GM23338 (cell line): ENCODE measurements at regions not wholly inside any gene's neighbourhood (a gene's known extent, or its start where the extent isn't known, plus 50 kb on each side); places are given as distances from the start of the nearest gene placed in this dataset.

Source experiments
- ATAC-seq: fragments of 200-7000 bp; cut with Tn5 transposase; 3 replicates; pipeline ENCODE4 v1.9.1; 2020
- DNase-seq: peaks from one replicate; pipeline ENCODE4 v3.0.0-alpha.2; 2015; ENCODE audit warnings: low spot score
- H2AFZ ChIP-seq: fragments of 200-600 bp; sonication (generic); 2 replicates; pipeline ENCODE4 v1.8.0; 2016; ENCODE audit warnings: antibody characterized with exemption, mild to moderate bottlenecking, moderate library complexity
- H3F3A ChIP-seq: fragments of 200-600 bp; sonication (generic); replicated peaks from 2 replicates; pipeline ENCODE4 v1.8.0; 2017; ENCODE audit warnings: antibody characterized with exemption, mixed run types, low read depth
- H3K27ac ChIP-seq: fragments of 200-600 bp; sonication (generic); 2 replicates; pipeline ENCODE4 v1.6.1; 2016; ENCODE audit warnings: low read depth
- H3K27me3 ChIP-seq: fragments of 200-600 bp; sonication (generic); 2 replicates; pipeline ENCODE4 v1.8.0; 2016; ENCODE audit warnings: mild to moderate bottlenecking, mixed run types, moderate library complexity; ENCODE audit not compliant: insufficient read depth
- H3K36me3 ChIP-seq: fragments of 200-600 bp; sonication (generic); 2 replicates; pipeline ENCODE4 v1.8.0; 2016; ENCODE audit warnings: mild to moderate bottlenecking; ENCODE audit not compliant: insufficient read depth
- H3K4me1 ChIP-seq: fragments of 200-600 bp; sonication (generic); 2 replicates; pipeline ENCODE4 v1.8.0; 2016; ENCODE audit warnings: mild to moderate bottlenecking, moderate library complexity; ENCODE audit not compliant: insufficient read depth
- H3K4me2 ChIP-seq: fragments of 200-600 bp; sonication (generic); 2 replicates; pipeline ENCODE4 v1.7.1; 2017; ENCODE audit warnings: mixed run types
- H3K4me3 ChIP-seq: fragments of 200-600 bp; sonication (generic); 2 replicates; pipeline ENCODE4 v1.6.1; 2016; ENCODE audit warnings: mixed run types
- H3K79me2 ChIP-seq: fragments of 200-600 bp; sonication (generic); replicated peaks from 2 replicates; pipeline ENCODE4 v1.8.0; 2017; ENCODE audit warnings: mild to moderate bottlenecking; ENCODE audit not compliant: insufficient read depth
- H3K9me2 ChIP-seq: fragments of 200-600 bp; sonication (generic); 2 replicates; pipeline ENCODE4 v1.8.0; 2017; ENCODE audit not compliant: insufficient read depth
- H4K20me1 ChIP-seq: fragments of 200-600 bp; sonication (generic); replicated peaks from 2 replicates; pipeline ENCODE4 v1.8.0; 2017; ENCODE audit warnings: mild to moderate bottlenecking; ENCODE audit not compliant: insufficient read depth
- H3K27ac Mint-ChIP-seq: 2 replicates; pipeline ENCODE4 v1.8.0; 2020; ENCODE audit warnings: inconsistent platforms, mild to moderate bottlenecking, moderate library complexity, mixed read lengths
- H3K27me3 Mint-ChIP-seq: 3 replicates; pipeline ENCODE4 v1.8.0; 2022; ENCODE audit warnings: low read depth, mild to moderate bottlenecking, moderate library complexity, mixed read lengths, inconsistent platforms; ENCODE audit not compliant: insufficient read depth, poor library complexity
- H3K36me3 Mint-ChIP-seq: 3 replicates; pipeline ENCODE4 v1.8.0; 2021; ENCODE audit warnings: low read depth, mild to moderate bottlenecking, inconsistent platforms, moderate library complexity, mixed read lengths
- H3K4me1 Mint-ChIP-seq: 3 replicates; pipeline ENCODE4 v1.8.0; 2020; ENCODE audit warnings: mild to moderate bottlenecking, inconsistent platforms, mixed read lengths
- H3K4me3 Mint-ChIP-seq: 3 replicates; pipeline ENCODE4 v1.8.0; 2021; ENCODE audit warnings: moderate library complexity, mild to moderate bottlenecking, inconsistent platforms, mixed read lengths
- H3K9me3 Mint-ChIP-seq: 3 replicates; pipeline ENCODE4 v1.8.0; 2020; ENCODE audit warnings: moderate library complexity, mild to moderate bottlenecking, inconsistent platforms, mixed read lengths
- CREB1 ChIP-seq: fragments of 250-450 bp; sonication (Bioruptor Pico); IDR thresholded peaks from 2 replicates; pipeline ENCODE4 v1.5.0; 2020; ENCODE audit warnings: low read depth, mild to moderate bottlenecking, moderate library complexity
- EZH2 ChIP-seq: fragments of 200-600 bp; sonication (generic); IDR thresholded peaks from one replicate; pipeline ENCODE4 v1.8.0; 2017; ENCODE audit warnings: antibody characterized with exemption, mild to moderate bottlenecking, low read depth; ENCODE audit not compliant: unreplicated experiment
- EZH2phosphoT487 ChIP-seq: fragments of 200-600 bp; sonication (generic); IDR thresholded peaks from one replicate; pipeline ENCODE4 v1.8.1; 2018; ENCODE audit warnings: antibody characterized with exemption; ENCODE audit not compliant: unreplicated experiment
- JUNB ChIP-seq: IDR thresholded peaks from one replicate; pipeline ENCODE4 v1.6.1; 2016; ENCODE audit warnings: antibody characterized with exemption; ENCODE audit not compliant: unreplicated experiment
- NANOG ChIP-seq: IDR thresholded peaks from 2 replicates; pipeline ENCODE4 v1.6.1; 2016; ENCODE audit warnings: antibody characterized with exemption, borderline replicate concordance
- POLR2AphosphoS5 ChIP-seq: IDR thresholded peaks from 2 replicates; pipeline ENCODE4 v1.6.1; 2016; ENCODE audit warnings: antibody characterized with exemption, low read depth
- STAT1 ChIP-seq: IDR thresholded peaks from one replicate; pipeline ENCODE4 v1.6.1; 2016; ENCODE audit warnings: antibody characterized with exemption; ENCODE audit not compliant: unreplicated experiment
- ZNF114 ChIP-seq: fragments of 250-450 bp; sonication (Bioruptor Pico); IDR thresholded peaks from 2 replicates; pipeline ENCODE4 v1.5.0; 2020; ENCODE audit warnings: mild to moderate bottlenecking, moderate library complexity
- ZNF331 ChIP-seq: fragments of 250-450 bp; sonication (Bioruptor Pico); IDR thresholded peaks from 2 replicates; pipeline ENCODE4 v1.5.0; 2020; ENCODE audit warnings: low read depth, mild to moderate bottlenecking, moderate library complexity
- TF ChIP-seq, protein P1 (sequence below), 2 experiments: fragments of 200-600 bp in 1 of 2; sonication (generic) in 1 of 2; conservative IDR thresholded peaks; 2 replicates each; pipeline versions ENCODE4 v1.5.1 to v1.6.1; 2016 to 2017; ENCODE audit warnings: antibody characterized with exemption in 2 of 2, low read depth in 2 of 2, mild to moderate bottlenecking in 2 of 2, moderate library complexity in 1 of 2
- TF ChIP-seq, protein P2 (sequence below): IDR thresholded peaks from 2 replicates; pipeline ENCODE4 v1.6.1; 2016; ENCODE audit warnings: antibody characterized with exemption
- TF ChIP-seq, protein P3 (sequence below): fragments of 250-450 bp; sonication (Bioruptor Pico); IDR thresholded peaks from 2 replicates; pipeline ENCODE4 v1.5.0; 2020; ENCODE audit warnings: mild to moderate bottlenecking, moderate library complexity
- TF ChIP-seq, protein P4 (sequence below): IDR thresholded peaks from one replicate; pipeline ENCODE4 v1.6.1; 2018; ENCODE audit warnings: antibody characterized with exemption; ENCODE audit not compliant: unreplicated experiment

- H2AFZ ChIP-seq: no peak overlapping the region
- no peak overlapping the region for H3K4me3 ChIP-seq
- H3K27ac Mint-ChIP-seq: no peak overlapping the region
- H3K27ac ChIP-seq: no peak overlapping the region
- H3K4me3 Mint-ChIP-seq: no peak overlapping the region
- peaks cover 9% of the 10 kb centered on the region; the same call in 2 of the 3 replicates for H3K4me1 Mint-ChIP-seq
- TF ChIP-seq, protein P1, sequence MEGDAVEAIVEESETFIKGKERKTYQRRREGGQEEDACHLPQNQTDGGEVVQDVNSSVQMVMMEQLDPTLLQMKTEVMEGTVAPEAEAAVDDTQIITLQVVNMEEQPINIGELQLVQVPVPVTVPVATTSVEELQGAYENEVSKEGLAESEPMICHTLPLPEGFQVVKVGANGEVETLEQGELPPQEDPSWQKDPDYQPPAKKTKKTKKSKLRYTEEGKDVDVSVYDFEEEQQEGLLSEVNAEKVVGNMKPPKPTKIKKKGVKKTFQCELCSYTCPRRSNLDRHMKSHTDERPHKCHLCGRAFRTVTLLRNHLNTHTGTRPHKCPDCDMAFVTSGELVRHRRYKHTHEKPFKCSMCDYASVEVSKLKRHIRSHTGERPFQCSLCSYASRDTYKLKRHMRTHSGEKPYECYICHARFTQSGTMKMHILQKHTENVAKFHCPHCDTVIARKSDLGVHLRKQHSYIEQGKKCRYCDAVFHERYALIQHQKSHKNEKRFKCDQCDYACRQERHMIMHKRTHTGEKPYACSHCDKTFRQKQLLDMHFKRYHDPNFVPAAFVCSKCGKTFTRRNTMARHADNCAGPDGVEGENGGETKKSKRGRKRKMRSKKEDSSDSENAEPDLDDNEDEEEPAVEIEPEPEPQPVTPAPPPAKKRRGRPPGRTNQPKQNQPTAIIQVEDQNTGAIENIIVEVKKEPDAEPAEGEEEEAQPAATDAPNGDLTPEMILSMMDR (conservative IDR thresholded peaks at IDR 0.05; ENCODE audit: low read depth in 2 of 2): no peak
- TF ChIP-seq EZH2 (no peak), POLR2AphosphoS5 (no peak), EZH2phosphoT487 (no peak), STAT1 (no peak), NANOG (no peak), ZNF114 (no peak), CREB1 (CRISPR knock-in tag) (no peak), ZNF331 (CRISPR knock-in tag) (no peak), JUNB (no peak)
- TF ChIP-seq, protein P2, sequence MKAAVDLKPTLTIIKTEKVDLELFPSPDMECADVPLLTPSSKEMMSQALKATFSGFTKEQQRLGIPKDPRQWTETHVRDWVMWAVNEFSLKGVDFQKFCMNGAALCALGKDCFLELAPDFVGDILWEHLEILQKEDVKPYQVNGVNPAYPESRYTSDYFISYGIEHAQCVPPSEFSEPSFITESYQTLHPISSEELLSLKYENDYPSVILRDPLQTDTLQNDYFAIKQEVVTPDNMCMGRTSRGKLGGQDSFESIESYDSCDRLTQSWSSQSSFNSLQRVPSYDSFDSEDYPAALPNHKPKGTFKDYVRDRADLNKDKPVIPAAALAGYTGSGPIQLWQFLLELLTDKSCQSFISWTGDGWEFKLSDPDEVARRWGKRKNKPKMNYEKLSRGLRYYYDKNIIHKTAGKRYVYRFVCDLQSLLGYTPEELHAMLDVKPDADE: no peak
- TF ChIP-seq, protein P3, sequence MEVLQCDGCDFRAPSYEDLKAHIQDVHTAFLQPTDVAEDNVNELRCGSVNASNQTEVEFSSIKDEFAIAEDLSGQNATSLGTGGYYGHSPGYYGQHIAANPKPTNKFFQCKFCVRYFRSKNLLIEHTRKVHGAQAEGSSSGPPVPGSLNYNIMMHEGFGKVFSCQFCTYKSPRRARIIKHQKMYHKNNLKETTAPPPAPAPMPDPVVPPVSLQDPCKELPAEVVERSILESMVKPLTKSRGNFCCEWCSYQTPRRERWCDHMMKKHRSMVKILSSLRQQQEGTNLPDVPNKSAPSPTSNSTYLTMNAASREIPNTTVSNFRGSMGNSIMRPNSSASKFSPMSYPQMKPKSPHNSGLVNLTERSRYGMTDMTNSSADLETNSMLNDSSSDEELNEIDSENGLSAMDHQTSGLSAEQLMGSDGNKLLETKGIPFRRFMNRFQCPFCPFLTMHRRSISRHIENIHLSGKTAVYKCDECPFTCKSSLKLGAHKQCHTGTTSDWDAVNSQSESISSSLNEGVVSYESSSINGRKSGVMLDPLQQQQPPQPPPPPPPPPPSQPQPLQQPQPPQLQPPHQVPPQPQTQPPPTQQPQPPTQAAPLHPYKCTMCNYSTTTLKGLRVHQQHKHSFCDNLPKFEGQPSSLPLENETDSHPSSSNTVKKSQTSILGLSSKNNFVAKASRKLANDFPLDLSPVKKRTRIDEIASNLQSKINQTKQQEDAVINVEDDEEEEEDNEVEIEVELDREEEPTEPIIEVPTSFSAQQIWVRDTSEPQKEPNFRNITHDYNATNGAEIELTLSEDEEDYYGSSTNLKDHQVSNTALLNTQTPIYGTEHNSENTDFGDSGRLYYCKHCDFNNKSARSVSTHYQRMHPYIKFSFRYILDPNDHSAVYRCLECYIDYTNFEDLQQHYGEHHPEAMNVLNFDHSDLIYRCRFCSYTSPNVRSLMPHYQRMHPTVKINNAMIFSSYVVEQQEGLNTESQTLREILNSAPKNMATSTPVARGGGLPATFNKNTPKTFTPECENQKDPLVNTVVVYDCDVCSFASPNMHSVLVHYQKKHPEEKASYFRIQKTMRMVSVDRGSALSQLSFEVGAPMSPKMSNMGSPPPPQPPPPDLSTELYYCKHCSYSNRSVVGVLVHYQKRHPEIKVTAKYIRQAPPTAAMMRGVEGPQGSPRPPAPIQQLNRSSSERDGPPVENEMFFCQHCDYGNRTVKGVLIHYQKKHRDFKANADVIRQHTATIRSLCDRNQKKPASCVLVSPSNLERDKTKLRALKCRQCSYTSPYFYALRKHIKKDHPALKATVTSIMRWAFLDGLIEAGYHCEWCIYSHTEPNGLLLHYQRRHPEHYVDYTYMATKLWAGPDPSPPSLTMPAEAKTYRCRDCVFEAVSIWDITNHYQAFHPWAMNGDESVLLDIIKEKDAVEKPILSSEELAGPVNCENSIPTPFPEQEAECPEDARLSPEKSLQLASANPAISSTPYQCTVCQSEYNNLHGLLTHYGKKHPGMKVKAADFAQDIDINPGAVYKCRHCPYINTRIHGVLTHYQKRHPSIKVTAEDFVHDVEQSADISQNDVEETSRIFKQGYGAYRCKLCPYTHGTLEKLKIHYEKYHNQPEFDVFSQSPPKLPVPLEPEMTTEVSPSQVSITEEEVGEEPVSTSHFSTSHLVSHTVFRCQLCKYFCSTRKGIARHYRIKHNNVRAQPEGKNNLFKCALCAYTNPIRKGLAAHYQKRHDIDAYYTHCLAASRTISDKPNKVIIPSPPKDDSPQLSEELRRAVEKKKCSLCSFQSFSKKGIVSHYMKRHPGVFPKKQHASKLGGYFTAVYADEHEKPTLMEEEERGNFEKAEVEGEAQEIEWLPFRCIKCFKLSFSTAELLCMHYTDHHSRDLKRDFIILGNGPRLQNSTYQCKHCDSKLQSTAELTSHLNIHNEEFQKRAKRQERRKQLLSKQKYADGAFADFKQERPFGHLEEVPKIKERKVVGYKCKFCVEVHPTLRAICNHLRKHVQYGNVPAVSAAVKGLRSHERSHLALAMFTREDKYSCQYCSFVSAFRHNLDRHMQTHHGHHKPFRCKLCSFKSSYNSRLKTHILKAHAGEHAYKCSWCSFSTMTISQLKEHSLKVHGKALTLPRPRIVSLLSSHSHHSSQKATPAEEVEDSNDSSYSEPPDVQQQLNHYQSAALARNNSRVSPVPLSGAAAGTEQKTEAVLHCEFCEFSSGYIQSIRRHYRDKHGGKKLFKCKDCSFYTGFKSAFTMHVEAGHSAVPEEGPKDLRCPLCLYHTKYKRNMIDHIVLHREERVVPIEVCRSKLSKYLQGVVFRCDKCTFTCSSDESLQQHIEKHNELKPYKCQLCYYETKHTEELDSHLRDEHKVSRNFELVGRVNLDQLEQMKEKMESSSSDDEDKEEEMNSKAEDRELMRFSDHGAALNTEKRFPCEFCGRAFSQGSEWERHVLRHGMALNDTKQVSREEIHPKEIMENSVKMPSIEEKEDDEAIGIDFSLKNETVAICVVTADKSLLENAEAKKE (CRISPR knock-in tag): no peak
- TF ChIP-seq, protein P4, sequence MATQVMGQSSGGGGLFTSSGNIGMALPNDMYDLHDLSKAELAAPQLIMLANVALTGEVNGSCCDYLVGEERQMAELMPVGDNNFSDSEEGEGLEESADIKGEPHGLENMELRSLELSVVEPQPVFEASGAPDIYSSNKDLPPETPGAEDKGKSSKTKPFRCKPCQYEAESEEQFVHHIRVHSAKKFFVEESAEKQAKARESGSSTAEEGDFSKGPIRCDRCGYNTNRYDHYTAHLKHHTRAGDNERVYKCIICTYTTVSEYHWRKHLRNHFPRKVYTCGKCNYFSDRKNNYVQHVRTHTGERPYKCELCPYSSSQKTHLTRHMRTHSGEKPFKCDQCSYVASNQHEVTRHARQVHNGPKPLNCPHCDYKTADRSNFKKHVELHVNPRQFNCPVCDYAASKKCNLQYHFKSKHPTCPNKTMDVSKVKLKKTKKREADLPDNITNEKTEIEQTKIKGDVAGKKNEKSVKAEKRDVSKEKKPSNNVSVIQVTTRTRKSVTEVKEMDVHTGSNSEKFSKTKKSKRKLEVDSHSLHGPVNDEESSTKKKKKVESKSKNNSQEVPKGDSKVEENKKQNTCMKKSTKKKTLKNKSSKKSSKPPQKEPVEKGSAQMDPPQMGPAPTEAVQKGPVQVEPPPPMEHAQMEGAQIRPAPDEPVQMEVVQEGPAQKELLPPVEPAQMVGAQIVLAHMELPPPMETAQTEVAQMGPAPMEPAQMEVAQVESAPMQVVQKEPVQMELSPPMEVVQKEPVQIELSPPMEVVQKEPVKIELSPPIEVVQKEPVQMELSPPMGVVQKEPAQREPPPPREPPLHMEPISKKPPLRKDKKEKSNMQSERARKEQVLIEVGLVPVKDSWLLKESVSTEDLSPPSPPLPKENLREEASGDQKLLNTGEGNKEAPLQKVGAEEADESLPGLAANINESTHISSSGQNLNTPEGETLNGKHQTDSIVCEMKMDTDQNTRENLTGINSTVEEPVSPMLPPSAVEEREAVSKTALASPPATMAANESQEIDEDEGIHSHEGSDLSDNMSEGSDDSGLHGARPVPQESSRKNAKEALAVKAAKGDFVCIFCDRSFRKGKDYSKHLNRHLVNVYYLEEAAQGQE: no peak
- DNase-seq (no peak), ATAC-seq (no peak)
- no peaks in the 10 kb centered on the region for H4K20me1 ChIP-seq
- H3K36me3 ChIP-seq: no peaks in the 10 kb centered on the region
- H3K4me2 ChIP-seq: no peak overlapping the region
- no peaks in the 10 kb centered on the region for H3K9me2 ChIP-seq
- H3K9me3 Mint-ChIP-seq: peaks cover 13% of the 10 kb centered on the region
- H3K27me3 ChIP-seq: no peaks in the 10 kb centered on the region
- H3K4me1 ChIP-seq: no peaks in the 10 kb centered on the region
- H3K27me3 Mint-ChIP-seq: peaks cover 1% of the 10 kb centered on the region
- no peaks in the 10 kb centered on the region for H3K79me2 ChIP-seq
- H3F3A ChIP-seq: no peaks in the 10 kb centered on the region
- peaks cover 6% of the 10 kb centered on the region for H3K36me3 Mint-ChIP-seq
These were observed 116.0 kb upstream of the HSFY2 start for GRCh38 chrY:18889548-18889947.
